ENCODE measurements at regions not wholly inside any gene's neighbourhood (a gene's known extent, or its start where the extent isn't known, plus 50 kb on each side); places are given as distances from the start of the nearest gene placed in this dataset.

DNA sequence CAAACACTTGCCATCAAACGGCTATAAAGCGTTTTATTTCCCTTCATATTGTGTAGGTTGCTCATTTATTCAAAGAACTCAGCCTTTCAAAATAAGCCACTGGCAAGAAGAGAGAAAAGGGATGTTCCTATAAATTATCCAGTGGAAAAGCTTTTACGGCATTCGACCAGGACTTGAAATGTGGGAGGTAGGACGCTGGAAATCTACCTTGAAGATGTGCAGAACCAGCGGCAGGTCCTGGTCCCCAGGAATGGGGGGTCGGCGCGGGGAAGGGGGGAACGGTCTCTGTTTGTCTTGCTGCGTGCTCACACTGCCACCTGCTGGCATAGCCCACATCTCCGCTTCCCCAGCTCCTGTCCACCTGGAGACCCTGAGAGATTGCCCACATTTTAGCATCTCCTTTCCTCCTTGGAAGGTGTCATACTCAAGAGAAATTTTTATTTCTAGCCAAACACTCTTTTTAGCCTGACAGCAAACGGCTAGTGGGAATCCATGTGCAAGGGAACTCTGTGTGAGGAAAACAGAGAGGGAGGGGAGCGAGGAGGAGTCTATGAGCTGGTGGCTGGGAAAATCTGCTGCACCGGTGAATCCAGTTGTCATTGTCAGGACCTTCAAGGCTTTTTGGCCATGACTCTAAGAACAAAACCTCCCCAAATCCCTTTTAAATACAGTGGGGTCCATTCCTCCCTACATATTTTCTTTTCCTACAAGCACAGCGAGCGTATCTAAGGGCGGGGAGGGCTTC lies 349.0 kb upstream of the PKDCC start:
- TF ChIP-seq, protein P1, sequence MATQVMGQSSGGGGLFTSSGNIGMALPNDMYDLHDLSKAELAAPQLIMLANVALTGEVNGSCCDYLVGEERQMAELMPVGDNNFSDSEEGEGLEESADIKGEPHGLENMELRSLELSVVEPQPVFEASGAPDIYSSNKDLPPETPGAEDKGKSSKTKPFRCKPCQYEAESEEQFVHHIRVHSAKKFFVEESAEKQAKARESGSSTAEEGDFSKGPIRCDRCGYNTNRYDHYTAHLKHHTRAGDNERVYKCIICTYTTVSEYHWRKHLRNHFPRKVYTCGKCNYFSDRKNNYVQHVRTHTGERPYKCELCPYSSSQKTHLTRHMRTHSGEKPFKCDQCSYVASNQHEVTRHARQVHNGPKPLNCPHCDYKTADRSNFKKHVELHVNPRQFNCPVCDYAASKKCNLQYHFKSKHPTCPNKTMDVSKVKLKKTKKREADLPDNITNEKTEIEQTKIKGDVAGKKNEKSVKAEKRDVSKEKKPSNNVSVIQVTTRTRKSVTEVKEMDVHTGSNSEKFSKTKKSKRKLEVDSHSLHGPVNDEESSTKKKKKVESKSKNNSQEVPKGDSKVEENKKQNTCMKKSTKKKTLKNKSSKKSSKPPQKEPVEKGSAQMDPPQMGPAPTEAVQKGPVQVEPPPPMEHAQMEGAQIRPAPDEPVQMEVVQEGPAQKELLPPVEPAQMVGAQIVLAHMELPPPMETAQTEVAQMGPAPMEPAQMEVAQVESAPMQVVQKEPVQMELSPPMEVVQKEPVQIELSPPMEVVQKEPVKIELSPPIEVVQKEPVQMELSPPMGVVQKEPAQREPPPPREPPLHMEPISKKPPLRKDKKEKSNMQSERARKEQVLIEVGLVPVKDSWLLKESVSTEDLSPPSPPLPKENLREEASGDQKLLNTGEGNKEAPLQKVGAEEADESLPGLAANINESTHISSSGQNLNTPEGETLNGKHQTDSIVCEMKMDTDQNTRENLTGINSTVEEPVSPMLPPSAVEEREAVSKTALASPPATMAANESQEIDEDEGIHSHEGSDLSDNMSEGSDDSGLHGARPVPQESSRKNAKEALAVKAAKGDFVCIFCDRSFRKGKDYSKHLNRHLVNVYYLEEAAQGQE (IDR thresholded peaks at IDR 0.05; ENCODE audit: insufficient replicate concordance, low read depth): no peak
- TF ChIP-seq, protein P2, sequence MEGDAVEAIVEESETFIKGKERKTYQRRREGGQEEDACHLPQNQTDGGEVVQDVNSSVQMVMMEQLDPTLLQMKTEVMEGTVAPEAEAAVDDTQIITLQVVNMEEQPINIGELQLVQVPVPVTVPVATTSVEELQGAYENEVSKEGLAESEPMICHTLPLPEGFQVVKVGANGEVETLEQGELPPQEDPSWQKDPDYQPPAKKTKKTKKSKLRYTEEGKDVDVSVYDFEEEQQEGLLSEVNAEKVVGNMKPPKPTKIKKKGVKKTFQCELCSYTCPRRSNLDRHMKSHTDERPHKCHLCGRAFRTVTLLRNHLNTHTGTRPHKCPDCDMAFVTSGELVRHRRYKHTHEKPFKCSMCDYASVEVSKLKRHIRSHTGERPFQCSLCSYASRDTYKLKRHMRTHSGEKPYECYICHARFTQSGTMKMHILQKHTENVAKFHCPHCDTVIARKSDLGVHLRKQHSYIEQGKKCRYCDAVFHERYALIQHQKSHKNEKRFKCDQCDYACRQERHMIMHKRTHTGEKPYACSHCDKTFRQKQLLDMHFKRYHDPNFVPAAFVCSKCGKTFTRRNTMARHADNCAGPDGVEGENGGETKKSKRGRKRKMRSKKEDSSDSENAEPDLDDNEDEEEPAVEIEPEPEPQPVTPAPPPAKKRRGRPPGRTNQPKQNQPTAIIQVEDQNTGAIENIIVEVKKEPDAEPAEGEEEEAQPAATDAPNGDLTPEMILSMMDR (IDR thresholded peaks at IDR 0.05; ENCODE audit: insufficient read depth, low read length): peak; percentile 71
- TF ChIP-seq GABPA (IDR thresholded peaks at IDR 0.05; ENCODE audit: low read depth) (no peak), POLR2AphosphoS5 (IDR thresholded peaks at IDR 0.05; ENCODE audit: low read depth) (no peak), SPI1 (IDR thresholded peaks at IDR 0.05; ENCODE audit: borderline replicate concordance, low read depth) (no peak)

Measured in HL-60 (cell line).